DMS53 (cell line): ENCODE measurements at regions not wholly inside any gene's neighbourhood (a gene's known extent, or its start where the extent isn't known, plus 50 kb on each side); places are given as distances from the start of the nearest gene placed in this dataset.
"Not testable (repeated sequence)": the region's sequence is repeated elsewhere in the genome, so short reads cannot be mapped to it uniquely, and the experiment has no call there.

Source experiments
- DNase-seq: peaks from one replicate; lab custom pipeline; 2025; lab: John Stamatoyannopoulos, UW

DNA sequence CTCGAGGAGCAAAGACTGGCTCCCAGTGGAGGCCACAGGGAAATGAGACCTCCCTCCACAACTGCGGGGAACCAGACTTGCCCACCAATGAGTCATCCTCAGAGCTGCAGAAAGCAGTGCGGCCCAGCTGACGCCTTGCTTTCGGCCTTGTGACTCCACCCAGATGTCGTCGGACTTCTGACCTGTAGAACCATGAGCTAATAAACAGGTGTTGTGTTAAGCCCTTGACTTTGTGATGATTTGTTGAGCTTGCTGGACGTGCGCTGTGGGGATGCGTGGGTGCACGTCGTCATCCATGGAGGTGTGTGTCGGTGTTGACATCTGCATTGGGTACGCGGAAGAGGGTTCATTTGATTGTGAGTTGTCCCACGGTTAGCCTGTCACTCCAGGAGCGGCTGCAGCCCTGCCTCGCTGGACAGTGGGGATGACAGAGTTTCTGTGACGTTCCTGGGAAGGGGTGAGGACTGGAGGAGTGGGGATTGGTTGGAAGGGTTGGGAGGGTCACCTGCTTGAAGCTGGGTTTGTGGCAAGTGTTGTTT lies 154.1 kb downstream of the SH3BP4 start:
- no peak for DNase-seq

DNA sequence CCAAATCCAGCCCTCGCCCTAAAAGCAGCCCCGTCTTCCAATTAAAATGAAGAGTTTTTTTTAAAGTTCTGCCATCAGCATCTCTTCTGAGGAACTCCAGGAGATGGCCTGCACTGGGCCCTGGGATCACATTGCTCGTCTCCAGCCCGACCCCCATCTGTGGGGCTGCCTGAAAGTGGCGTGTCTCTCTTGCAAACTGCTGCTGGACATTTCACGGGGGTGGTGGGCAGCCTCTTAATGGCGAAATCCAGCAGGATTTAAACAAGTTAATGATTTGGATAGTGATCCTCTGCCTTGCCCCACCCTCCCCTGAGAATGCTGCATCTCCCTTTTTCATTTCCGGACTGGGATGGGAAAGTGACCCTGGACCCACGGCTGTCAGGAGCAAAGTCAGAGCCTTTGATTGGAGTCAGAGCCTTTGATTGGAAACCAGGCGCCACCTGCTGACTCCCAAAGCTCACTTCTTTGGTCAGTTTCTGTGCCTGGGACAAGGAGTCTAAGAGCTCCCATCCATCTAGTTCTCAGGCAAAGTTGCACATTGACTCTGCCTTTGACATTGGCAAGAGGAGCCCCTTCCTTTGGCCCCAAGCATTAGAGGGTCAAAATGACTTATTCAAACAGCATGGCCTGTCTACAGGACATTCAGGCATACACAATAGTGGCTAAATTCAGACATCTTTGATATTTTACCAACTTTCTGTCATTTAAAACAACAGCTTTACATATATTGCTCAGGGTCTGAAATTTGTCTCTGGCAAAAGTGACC lies 155.2 kb downstream of the SH3BP4 start:
- peak; percentile 88 for DNase-seq

DNA sequence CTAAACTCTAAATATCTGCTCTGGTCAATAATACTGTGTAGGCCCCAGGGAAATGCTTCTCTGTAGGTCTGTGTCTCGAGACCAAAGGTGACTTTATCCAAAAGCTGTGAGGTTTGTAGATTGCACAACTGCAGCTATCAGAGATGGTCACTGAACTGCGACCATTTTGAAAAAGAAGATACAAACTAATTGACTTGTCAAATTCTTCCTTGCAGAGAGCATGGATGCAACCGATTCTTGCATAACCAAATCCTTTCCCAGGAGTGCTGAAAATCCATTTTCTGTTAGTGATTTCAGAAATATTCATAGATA lies 155.8 kb downstream of the SH3BP4 start:
- no peak for DNase-seq

DNA sequence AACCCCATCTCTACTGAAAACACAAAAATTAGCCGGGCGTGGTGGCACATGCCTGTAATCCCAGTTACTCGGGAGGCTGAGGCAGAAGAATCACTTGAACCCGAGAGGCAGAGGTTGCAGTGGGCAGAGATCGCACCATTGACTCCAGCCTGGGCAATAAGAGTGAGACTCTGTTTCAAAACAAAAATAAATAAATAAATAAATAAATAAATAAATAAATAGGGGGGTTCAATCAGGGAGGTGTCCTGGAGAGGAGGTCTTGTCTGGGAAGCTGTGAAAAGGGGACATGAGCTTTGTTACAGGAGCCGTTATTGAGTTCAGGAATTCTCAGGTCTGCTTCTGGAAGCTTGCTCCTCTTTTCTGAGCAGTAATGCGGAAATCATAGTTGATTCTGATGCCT lies 157.7 kb downstream of the SH3BP4 start:
- DNase-seq = not testable (repeated sequence)

DNA sequence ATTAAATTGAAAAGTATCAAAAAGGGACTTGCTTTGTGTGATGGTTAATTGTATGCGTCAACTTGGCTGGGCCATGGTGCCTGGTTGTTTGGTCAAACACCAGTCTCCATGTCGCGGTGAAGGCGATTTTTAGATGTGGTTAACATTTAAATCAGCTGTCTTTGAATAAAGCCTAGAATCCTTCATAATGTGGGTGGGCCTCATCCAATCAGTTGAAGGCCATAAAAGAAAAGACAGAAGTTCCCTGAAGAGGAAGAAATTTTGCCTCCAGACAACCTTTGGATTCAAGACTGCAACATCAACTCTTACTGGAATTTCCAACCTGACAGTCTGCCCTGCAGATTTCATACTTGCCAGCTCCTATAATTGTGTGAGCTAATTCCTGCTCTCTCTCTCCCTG lies 160.5 kb downstream of the SH3BP4 start:
- no peak for DNase-seq

DNA sequence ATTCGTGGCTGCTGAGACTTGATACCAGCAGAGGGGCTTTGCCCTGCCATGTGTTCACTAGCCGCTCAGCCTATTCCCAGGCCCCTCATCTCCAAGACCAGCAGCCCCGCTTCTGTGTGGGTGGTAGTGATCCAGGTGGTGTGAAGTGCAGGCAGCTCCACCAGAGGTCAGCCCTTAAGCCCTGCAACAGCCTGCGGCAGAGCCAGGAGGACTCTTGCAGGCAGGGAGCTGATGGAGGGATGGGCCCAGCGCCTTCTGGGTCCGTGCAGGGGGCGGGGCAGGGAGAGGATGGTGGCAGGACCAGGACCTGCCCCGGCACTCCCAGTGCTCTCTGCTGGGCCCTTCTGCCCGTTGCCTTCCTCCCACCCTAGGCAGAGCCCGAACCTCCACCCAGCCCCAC lies 162.0 kb downstream of the SH3BP4 start:
- DNase-seq = no peak

DNA sequence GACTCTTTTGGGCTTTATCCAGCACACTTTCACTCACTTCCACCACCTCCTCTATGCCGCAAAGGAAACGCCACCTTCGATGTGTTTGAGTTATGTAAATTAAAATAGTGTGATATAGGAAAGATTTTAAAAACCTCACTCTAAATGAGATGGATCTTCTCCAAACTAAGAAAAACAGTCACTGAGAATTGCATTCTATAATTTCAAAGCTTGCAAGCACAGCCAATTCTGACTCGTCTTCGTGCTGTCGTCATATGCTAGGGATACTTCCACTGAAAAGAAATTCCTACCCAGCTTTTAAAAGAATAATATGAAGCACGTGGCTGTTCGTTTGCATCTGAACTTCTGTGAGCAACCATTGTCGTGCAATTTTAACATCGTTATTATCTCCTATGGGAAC lies 162.5 kb downstream of the SH3BP4 start:
- DNase-seq = no peak

DNA sequence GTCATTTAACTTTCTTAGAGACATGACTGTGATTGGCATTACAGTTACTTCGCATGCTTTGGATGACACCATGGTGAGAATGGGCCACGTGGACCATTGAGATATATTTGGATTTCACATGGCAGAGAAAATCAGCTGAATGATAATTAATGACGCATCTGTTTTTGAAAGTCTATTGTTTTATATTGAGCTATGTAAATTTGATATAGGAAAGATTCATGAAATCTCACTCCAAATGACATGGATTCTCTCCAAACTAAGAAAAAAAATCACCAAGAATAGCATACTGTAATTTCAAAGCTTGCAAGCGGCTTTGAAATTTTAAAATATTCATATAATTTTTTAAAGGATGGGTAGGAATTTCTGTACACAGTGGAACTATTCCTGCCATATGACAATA lies 163.7 kb downstream of the SH3BP4 start:
- no peak for DNase-seq

DNA sequence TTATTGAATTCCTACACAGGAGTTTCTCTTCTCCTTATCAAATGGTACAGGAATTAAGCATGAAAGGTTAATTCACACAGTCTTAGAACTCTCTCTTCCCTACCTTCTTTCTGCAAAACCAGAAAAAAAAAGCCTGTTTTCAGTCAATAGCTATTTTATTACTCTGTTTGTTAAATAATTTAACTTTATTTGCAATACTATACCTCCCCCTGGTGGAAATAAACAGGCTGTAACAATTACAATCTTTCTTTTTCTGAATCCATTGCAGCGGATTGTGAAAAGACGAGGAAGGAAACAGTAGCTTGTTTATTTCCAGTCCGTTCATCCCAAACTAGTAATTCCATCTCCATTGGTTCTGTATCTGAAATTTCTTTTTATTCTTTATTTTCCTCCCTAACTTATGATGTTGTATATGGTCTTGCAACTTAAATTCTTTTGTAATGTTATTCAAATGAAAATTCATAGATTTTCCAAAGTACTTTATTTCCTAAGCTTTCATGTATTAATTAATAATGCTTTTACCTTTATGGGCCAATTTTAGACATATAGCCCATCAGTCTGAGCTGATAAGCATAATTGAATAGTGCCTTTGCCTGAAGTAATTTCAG lies 165.2 kb downstream of the SH3BP4 start:
- peak; percentile 83 for DNase-seq

DNA sequence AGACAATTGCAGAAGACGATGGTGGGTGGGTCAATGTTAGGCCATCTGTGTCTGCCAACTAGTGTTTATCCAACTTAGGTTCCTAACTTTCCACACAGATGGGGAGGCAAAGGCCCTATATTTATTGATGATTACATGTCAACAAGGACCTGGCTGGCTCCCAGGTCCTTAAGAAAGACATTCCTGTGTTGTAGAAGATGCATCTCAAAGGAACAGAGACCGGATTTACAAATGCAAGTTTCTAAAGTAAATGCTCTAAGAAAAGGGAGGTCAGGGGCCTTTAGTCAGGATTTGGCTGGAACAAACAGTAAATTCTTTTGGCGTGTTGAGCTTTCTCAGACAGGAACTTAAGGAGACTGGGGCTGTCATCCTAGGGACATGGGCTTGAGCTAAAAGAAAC lies 175.0 kb downstream of the SH3BP4 start:
- DNase-seq = no peak

DNA sequence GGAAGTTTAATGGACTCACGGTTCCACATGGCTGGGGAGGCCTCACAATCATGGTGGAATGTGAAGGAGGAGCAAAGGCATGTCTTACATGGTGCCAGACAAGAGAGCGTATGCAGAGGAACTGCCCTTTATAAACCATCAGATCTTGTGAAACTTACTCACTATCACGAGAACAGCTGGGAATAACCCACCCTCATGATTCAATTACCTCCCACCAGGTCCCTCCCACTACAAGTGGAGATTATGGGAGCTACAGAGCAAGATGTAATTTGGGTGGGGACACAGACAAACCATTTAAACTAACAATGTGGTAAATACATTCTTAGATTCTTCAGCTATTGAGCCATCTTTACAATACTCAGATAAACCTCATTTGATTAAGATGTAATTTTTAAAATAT lies 176.1 kb downstream of the SH3BP4 start:
- DNase-seq = no peak

DNA sequence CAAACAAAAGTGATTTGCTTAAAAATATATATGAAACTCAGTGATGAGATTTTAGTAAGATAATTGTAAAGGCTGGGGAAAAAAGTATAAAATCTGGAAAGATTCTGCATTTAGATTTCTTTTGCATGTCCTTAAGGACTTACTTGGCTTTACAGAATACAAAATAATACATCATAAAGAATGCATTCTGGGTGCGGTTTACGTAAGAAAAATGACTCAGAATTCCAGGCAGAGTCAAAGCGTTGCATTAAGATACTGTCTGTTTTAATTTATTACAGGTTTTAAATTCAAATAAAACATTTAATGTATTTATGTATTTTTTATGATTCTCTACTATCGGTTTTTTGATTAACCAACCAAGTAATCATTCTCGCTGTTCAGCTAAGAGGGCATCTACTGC lies 178.0 kb downstream of the SH3BP4 start:
- no peak for DNase-seq

DNA sequence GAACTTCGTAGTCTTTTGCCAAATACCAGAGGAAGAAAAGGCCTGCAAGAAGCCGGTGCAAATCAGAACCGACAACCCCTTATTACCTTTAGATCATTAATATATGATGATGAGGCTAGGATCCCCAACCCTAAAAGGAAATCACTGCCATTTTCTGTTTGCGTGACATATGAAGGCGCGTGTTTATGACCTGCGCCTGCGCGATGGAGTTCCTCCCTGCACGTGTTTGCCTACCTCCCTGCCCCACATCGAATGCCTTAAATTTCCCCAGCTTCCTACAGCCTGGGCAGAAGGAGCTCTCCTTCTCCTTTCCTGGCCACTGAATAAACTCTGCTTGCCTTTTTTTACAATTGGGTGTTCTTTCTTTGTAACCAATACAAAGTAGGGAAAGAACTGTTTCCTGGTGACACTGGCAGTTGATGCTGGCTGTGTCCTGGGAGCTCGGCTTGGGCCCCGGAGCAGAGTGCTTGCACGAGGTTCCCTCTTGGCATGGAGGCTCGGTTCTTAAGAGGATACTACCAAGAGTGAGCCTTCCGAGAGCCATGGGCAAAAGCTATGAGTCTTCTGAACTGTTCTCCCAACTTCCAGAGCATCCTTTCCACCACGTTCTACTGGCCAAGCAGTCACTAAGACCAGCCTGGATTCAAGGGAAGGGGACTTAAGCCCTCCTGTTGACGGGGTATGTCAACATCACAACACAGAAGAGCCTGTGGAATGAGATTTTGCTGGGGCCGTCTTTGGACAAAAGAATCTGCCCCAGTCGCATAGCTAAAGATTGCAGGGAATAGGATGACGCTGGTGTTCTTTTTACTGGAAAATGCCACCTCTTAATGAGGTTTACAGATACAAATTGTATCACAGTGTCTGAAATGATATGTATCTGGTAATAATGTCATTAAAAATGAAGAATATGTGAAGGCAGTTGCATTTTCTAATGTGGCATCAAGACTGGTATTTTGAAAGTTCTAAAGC lies 179.8 kb downstream of the SH3BP4 start:
- DNase-seq = no peak

DNA sequence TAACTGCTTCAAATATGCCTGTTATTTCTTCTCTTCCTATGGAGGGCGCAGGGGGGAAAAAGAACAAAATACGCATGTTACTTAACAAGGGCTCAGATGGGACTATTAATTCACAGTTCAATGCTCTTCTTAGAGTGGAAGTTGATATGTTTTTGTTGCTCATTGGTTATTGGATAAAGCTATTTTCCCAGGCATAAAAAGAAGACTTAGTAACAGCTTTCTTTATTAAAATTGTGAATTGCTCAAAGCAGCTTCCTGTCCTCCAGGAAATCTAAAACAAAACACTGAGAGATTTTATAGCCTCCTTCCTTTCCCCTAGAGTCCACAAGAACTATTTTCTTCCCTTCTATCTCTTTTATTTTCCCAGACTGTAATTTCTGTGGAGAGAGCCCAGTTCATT lies 180.8 kb downstream of the SH3BP4 start:
- no peak for DNase-seq

DNA sequence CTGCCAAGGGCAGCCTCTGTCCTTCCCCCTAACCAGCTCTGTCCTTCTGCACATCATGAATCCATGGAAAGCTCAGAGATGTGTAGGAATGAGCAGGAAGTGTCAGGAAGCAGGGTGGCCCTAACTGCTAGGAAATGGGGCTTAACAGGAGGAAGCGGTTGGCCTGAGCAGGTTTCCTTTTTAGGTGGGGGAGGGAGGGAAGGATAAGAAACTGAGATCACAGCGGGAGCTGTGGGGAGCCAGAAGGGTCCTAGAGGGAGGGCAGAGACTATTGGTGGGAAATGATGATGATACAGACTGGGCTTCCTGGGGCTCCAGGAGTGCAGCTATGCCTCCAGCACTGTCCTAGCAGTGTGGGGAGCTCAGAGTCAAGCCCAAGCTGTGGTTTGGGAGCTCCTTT lies 182.0 kb downstream of the SH3BP4 start:
- no peak for DNase-seq

DNA sequence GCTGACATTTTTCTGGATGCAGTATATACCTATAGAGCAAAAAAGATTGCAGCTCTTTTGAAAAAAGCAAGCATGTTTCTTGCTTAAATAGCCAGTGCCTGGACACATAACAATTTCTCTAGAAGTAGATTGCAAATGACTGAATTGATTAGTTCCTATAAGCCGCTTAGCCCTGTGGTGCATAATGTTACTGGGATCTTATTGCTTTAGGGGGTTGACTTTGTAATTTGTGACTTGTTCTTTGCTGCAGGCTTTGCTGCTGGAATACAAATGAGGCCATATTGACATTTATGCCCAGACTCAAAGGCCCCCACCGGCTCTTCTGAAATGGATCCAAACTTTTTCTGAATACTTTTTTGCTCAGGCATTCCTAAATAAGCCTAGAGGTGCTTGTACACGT lies 182.6 kb downstream of the SH3BP4 start:
- DNase-seq = no peak

DNA sequence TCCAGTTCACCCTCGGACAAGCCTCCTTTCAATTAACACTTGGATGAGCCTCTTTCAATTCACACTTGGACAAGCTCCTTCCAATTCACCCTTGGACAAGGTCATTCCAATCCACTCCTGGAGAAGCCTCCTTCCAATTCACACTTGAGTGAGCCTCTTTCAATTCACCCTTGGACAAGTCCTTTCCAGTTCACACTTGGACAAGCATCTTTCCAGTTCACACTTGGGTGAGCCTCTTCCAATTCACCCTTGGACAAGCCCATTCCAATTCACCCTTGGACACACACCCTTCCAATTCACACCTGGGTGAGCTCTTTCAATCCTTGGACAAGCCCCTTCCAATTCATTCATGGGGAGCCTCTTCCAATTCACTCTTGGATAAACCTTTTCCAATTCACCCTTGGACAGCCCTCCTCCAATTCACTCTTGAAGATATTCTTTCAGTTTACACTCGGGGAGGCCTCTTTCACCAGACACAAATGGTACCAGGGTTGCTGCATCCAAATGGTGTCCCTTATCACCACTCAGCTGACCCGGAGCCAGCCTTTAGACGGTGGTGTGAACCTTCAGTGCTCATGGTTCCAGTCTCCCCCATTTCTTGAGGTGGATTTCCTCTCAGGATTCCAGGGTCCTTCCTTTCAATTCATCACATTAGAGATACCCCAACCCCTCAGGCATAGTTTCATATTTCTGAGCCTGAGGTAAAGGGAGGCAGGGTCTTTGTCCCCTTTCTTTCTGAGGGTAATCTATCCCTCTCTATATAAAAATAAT lies 183.6 kb downstream of the SH3BP4 start:
- DNase-seq = no peak

DNA sequence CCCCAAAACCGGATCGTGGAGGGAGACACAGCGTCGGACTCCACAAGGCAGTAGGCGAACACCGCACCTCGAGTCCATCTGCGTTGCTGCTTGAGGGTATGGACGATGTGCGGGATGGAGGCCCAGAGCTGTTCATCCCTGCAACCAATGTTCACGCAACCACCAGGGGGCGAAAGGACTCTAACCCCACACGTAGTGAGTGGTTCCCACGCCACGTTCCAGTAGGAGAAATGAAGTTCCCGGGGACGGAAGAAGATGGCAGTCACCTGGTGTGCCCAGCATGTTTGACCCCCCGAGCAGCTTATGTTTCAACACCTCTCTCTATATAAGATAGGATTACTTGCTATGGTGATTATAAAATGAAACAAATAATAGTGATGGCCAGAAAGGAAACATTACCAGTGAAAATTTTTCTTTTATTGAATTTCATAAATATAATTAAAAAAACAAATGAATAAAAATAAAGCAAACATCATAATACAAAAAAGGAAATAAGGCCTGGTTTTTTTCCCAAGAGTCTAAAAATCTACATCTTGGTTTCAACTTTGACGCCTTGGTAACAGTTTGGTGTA lies 184.3 kb downstream of the SH3BP4 start:
- DNase-seq = peak; percentile 95

DNA sequence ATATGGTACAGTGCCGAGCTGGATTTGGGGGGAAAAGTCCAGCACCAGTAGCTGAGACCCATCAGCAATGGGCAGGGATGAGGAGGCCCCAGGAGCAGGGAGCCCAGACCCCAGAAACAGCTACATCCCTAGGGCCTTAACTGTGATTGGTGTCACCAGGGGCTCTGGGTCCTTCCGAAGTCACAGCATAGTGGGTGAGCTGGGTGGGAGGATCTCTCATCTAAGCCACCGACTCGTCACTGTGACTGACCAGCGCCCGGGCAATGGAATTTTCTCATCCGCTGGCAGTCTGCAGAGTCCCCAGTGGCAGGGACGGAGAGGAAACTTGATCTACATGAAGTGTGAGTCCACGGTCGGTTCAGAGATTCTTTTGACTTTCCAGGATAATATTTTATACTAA lies 186.5 kb downstream of the SH3BP4 start:
- no peak for DNase-seq

DNA sequence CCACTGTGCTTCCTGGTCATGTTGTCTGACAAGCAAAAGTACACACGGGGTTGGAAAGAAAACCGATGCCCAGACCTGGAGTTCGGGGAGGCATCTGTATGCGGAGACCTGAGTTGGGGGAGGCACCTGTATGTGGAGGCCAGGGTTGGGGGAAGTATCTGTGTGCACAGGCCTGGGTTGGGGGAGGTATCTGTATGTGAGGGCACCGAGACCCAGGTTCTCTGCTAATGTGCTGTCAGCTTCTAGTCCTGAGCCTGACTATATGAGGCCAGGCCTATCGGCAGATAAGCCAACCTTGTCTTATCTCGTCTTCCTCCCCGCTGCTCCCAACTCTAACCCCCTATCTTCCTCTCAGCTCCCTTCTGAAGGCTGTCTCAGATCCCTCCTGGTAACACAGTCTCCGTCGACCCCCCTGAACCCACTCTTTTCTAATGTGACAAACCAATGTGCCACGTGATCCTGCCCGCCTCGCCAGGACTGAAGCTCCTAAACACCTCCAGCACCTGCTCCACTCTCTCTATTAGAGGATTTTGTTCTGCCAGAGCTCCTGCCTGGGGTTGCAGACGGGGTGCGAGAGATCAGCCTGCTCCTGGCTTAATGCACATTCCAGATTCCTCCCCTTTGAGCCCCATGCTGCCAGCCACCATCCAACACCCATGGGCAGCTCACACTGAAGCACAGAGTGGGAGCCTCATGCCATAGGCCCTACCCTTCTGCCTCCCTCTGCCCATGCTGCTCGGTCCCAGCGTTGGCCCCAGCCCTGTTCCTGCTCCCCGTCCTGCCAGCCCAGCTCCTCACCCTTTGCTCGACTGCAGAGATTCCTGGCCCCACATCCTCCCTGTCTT lies 188.4 kb downstream of the SH3BP4 start:
- DNase-seq = no peak

DNA sequence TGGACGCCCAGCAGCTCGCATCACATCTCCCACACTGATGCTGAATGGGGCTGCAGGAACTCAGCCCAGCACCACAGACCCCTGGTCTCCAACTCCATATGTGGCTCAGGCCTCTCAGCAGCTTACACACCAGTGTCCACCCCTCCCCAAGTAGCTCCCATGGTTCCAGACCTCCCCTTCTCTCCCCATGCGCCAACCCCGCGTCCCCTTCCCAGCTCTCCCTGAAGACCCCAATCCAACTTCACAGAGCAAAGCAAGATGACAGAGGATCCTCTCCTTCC lies 188.9 kb downstream of the SH3BP4 start:
- DNase-seq = no peak
